Endothelial cell of umbilical vein (primary cell): ENCODE measurements at regions not wholly inside any gene's neighbourhood (a gene's known extent, or its start where the extent isn't known, plus 50 kb on each side); places are given as distances from the start of the nearest gene placed in this dataset.

ENCODE experiments used
- BruUV-seq: library from RNA; stranded (reverse); fragments of 400-500 nt; replicated peaks from 2 replicates; lab custom pipeline; 2021; lab: Mats Ljungman, UMichigan
- CTCF ChIA-PET: fragments of 300-600, 350-600 bp; sonication (Branson Sonifier 250); formaldehyde crosslinking; loops from one replicate; lab custom pipeline; 2021; ENCODE audit warnings: antibody characterized with exemption, inconsistent platforms; lab: Charles Lee
- POLR2A ChIA-PET: fragments of 300-600, 350-600 bp; sonication (Branson Sonifier 250); formaldehyde crosslinking; loops from one replicate; lab custom pipeline; 2021; ENCODE audit warnings: antibody characterized with exemption, inconsistent platforms; lab: Charles Lee
- DNase-seq: peaks from one replicate; pipeline ENCODE4 v3.0.0-alpha.2; 2011; ENCODE audit warnings: low read depth, low spot score
- FAIRE-seq: peaks from 2 replicates; lab custom pipeline; 2011; peaks lifted over from hg19 to GRCh38; lab: Jason Lieb, UNC
- H2AFZ ChIP-seq: 2 replicates; pipeline ENCODE4 v1.6.0; 2012; ENCODE audit warnings: low read depth, low read length, control low read depth, inconsistent platforms
- H3K27ac ChIP-seq: 2 replicates; pipeline ENCODE4 v1.5.1; 2011; ENCODE audit warnings: low read depth, mild to moderate bottlenecking, control low read depth, low read length, moderate library complexity; ENCODE audit not compliant: insufficient read depth
- H3K27me3 ChIP-seq, 2 experiments: 2 replicates each; pipeline versions ENCODE4 v1.6.0 to v1.6.1; 2011; ENCODE audit warnings: low read length in 2 of 2, mixed read lengths in 1 of 2; ENCODE audit not compliant: control insufficient read depth in 2 of 2, insufficient read depth in 2 of 2
- H3K36me3 ChIP-seq, 2 experiments: 2 replicates in 1 of 2; 3 replicates in 1 of 2; pipeline ENCODE4 v1.5.1; 2011; ENCODE audit warnings: low read length in 2 of 2, mild to moderate bottlenecking in 1 of 2, moderate library complexity in 1 of 2; ENCODE audit not compliant: control insufficient read depth in 2 of 2, insufficient read depth in 2 of 2; ENCODE audit errors: extremely low read depth in 1 of 2
- H3K4me1 ChIP-seq: 3 replicates; pipeline ENCODE4 v1.5.1; 2011; ENCODE audit warnings: mild to moderate bottlenecking, low read length; ENCODE audit not compliant: control insufficient read depth, insufficient read depth; ENCODE audit errors: extremely low read depth
- H3K4me2 ChIP-seq: 2 replicates; pipeline ENCODE4 v1.6.1; 2011; ENCODE audit warnings: low read length, control low read depth, mixed read lengths; ENCODE audit not compliant: insufficient read depth
- H3K4me3 ChIP-seq, 3 experiments: fragments of 200-600 bp in 1 of 3; sonication (generic), shearing (Covaris generic) in 1 of 3; replicated peaks in 1 of 3; 2 replicates each; pipeline ENCODE4 v1.5.1; 2011 to 2016; ENCODE audit warnings: control low read depth in 3 of 3, low read length in 3 of 3, mild to moderate bottlenecking in 2 of 3, inconsistent platforms in 1 of 3, low read depth in 1 of 3, moderate library complexity in 1 of 3; ENCODE audit not compliant: insufficient read depth in 1 of 3
- H3K79me2 ChIP-seq: 2 replicates; pipeline ENCODE4 v1.6.0; 2012; ENCODE audit warnings: low read length, inconsistent platforms; ENCODE audit not compliant: control insufficient read depth, insufficient read depth
- H3K9ac ChIP-seq: replicated peaks from 2 replicates; pipeline ENCODE3; 2011; ENCODE audit warnings: low read length, control low read depth; ENCODE audit not compliant: insufficient read depth; ENCODE audit errors: extremely low read depth
- H3K9me1 ChIP-seq: replicated peaks from 3 replicates; pipeline ENCODE4 v1.6.0; 2011; ENCODE audit warnings: mild to moderate bottlenecking, low read length; ENCODE audit not compliant: control insufficient read depth, insufficient read depth; ENCODE audit errors: extremely low read depth
- H3K9me3 ChIP-seq: replicated peaks from 2 replicates; pipeline ENCODE4 v1.5.1; 2012; ENCODE audit warnings: low read length, inconsistent platforms; ENCODE audit not compliant: control insufficient read depth, insufficient read depth
- H4K20me1 ChIP-seq: replicated peaks from 2 replicates; pipeline ENCODE3; 2011; ENCODE audit warnings: mild to moderate bottlenecking, low read length; ENCODE audit not compliant: control insufficient read depth, insufficient read depth; ENCODE audit errors: extremely low read depth
- EZH2 ChIP-seq: IDR thresholded peaks from 2 replicates; pipeline ENCODE4 v1.6.1; 2012; ENCODE audit warnings: borderline replicate concordance, low read depth, mild to moderate bottlenecking, moderate library complexity, low read length, inconsistent platforms; ENCODE audit not compliant: severe bottlenecking
- FOS ChIP-seq: IDR thresholded peaks from 2 replicates; pipeline ENCODE4 v1.6.1; 2011; ENCODE audit warnings: mild to moderate bottlenecking, low read length, moderate library complexity, borderline replicate concordance; ENCODE audit not compliant: insufficient read depth
- GATA2 ChIP-seq: IDR thresholded peaks from 2 replicates; pipeline ENCODE4 v1.7.0; 2011; ENCODE audit warnings: low read depth, mild to moderate bottlenecking, moderate library complexity, mixed read lengths, low read length; ENCODE audit not compliant: insufficient read length, insufficient read depth
- JUN ChIP-seq: IDR thresholded peaks from 2 replicates; pipeline ENCODE4 v1.6.1; 2011; ENCODE audit warnings: borderline replicate concordance, low read depth; ENCODE audit not compliant: insufficient read length, insufficient read depth
- MYC ChIP-seq: IDR thresholded peaks from one replicate; pipeline ENCODE4 v1.6.1; 2011; ENCODE audit warnings: mild to moderate bottlenecking, low read depth, low read length
- POLR2A ChIP-seq: IDR thresholded peaks from 2 replicates; pipeline ENCODE4 v1.6.1; 2012; ENCODE audit warnings: low read depth, mild to moderate bottlenecking, control low read depth, low read length
- POLR2AphosphoS5 ChIP-seq: IDR thresholded peaks from 2 replicates; pipeline ENCODE4 v1.6.1; 2012; ENCODE audit warnings: low read depth, mild to moderate bottlenecking, control low read depth, low read length, moderate library complexity; ENCODE audit not compliant: insufficient read depth
- dilution Hi-C: fragments of 300-500 bp; cut with MboI; formaldehyde crosslinking; loops from one replicate; pipeline ENCODE4 v1.15.0; 2019; ENCODE audit warnings: low sequenced_read_pairs; ENCODE audit not compliant: extremely low pct_ligation_motif_present
- intact Hi-C: fragments of 100-400 bp; cut with micrococcal nuclease; formaldehyde crosslinking; loops from one replicate; pipeline ENCODE4 v1.10.0; 2022
- TF ChIP-seq, protein P1 (sequence below): IDR thresholded peaks from 2 replicates; pipeline ENCODE4 v1.6.1; 2011; ENCODE audit not compliant: insufficient read depth, insufficient read length
- TF ChIP-seq, protein P2 (sequence below), 2 donors: IDR thresholded peaks; 1 replicate in 1 of 2; 2 replicates in 1 of 2; pipeline ENCODE4 v1.5.1; 2011; ENCODE audit warnings: low read length in 2 of 2, mild to moderate bottlenecking in 2 of 2, moderate library complexity in 2 of 2, control low read depth in 1 of 2, inconsistent platforms in 1 of 2, low read depth in 1 of 2; ENCODE audit not compliant: insufficient read depth in 1 of 2; ENCODE audit errors: extremely low read depth in 1 of 2

DNA sequence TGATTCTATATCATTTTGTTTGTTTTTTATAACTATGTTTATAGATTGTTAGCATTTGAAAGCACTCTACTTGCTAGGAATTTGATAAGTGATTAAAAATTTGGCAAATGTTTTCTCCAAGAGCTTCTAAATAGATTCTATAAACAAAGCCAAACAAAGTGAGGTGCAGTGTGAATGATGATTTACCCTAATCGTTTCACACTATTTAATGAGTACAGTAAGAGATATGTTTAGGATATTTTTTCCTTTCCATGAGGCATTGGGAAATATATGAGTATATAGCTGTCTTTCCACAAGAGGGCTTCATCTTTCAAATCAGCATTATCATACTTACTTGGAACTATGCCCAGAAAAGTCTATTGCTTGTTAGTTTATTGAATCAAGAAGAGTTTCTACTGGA, 277.0 kb upstream of the BRINP3 start:
- no TSS peak for BruUV-seq
- ChIA-PET POLR2A (no interaction called here), CTCF (interaction anchor here (0.6 to 1.3 kb wide), 7 partner anchors 26 to 1559 kb away, joined by 3 to 5 read pairs (median 3); no protein-coding TSS in a partner anchor)
- dilution Hi-C loops: no loop called here
- H3K9me3 ChIP-seq: no peaks in the 10 kb centered on the region
- no peak overlapping the region for H2AFZ ChIP-seq
- H3K4me1 ChIP-seq: no peaks in the 10 kb centered on the region
- no peak for FAIRE-seq
- H3K27ac ChIP-seq: no peak overlapping the region
- H3K79me2 ChIP-seq: no peaks in the 10 kb centered on the region
- no peaks in the 10 kb centered on the region for H3K27me3 ChIP-seq
- TF ChIP-seq GATA2: no peak
- TF ChIP-seq, protein P1, sequence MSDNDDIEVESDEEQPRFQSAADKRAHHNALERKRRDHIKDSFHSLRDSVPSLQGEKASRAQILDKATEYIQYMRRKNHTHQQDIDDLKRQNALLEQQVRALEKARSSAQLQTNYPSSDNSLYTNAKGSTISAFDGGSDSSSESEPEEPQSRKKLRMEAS: no peak
- TF ChIP-seq POLR2A: no peak
- TF ChIP-seq EZH2: no peak
- TF ChIP-seq, protein P2, sequence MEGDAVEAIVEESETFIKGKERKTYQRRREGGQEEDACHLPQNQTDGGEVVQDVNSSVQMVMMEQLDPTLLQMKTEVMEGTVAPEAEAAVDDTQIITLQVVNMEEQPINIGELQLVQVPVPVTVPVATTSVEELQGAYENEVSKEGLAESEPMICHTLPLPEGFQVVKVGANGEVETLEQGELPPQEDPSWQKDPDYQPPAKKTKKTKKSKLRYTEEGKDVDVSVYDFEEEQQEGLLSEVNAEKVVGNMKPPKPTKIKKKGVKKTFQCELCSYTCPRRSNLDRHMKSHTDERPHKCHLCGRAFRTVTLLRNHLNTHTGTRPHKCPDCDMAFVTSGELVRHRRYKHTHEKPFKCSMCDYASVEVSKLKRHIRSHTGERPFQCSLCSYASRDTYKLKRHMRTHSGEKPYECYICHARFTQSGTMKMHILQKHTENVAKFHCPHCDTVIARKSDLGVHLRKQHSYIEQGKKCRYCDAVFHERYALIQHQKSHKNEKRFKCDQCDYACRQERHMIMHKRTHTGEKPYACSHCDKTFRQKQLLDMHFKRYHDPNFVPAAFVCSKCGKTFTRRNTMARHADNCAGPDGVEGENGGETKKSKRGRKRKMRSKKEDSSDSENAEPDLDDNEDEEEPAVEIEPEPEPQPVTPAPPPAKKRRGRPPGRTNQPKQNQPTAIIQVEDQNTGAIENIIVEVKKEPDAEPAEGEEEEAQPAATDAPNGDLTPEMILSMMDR (IDR thresholded peaks at IDR 0.05; ENCODE audit: extremely low read depth in 1 of 2, insufficient read depth in 1 of 2, low read depth in 1 of 2, low read length in 2 of 2): no peak
- TF ChIP-seq POLR2AphosphoS5: no peak
- TF ChIP-seq JUN: no peak
- no peak for TF ChIP-seq FOS
- TF ChIP-seq MYC: no peak
- no peak overlapping the region for H3K9ac ChIP-seq
- H3K36me3 ChIP-seq: no peaks in the 10 kb centered on the region
- H3K4me2 ChIP-seq: no peak overlapping the region
- no peak overlapping the region for H3K4me3 ChIP-seq
- intact Hi-C loops: loop anchor here (2.0 to 10.0 kb wide), 3 partner anchors 372 to 1690 kb away; partner anchors contain the start of gene RGS21
- no peaks in the 10 kb centered on the region for H3K9me1 ChIP-seq
- DNase-seq: peak; percentile 61
- H4K20me1 ChIP-seq: no peaks in the 10 kb centered on the region
